ENCODE measurements at regions not wholly inside any gene's neighbourhood (a gene's known extent, or its start where the extent isn't known, plus 50 kb on each side); places are given as distances from the start of the nearest gene placed in this dataset.

- BruUV-seq (replicated peaks) = no TSS peak
- ChIA-PET CTCF (interaction anchor here (0.5 to 1.0 kb wide), 2 partner anchors 27 to 1857 kb away, joined by 3 to 5 read pairs; no protein-coding TSS in a partner anchor), POLR2A (interaction anchor here (1.1 to 1.9 kb wide), 2 partner anchors 50 to 66 kb away, joined by 4 to 5 read pairs; no protein-coding TSS in a partner anchor)
- Mint-ChIP-seq H3K9me3 (ENCODE audit: unreplicated experiment) (no peaks in the 10 kb centered on the region), H3K4me3 (ENCODE audit: unreplicated experiment) (peak overlapping the region; percentile 39), H3K4me1 (ENCODE audit: low read depth, unreplicated experiment) (peaks cover 38% of the 10 kb centered on the region), H3K27me3 (ENCODE audit: insufficient read depth, unreplicated experiment) (no peaks in the 10 kb centered on the region), H3K27ac (ENCODE audit: unreplicated experiment) (peak overlapping the region; percentile 92), H3K36me3 (ENCODE audit: insufficient read depth, unreplicated experiment) (peaks cover 7% of the 10 kb centered on the region)
- Histone ChIP-seq H3K36me3 (ENCODE audit: control insufficient read depth, insufficient read depth, low read length) (no peaks in the 10 kb centered on the region), H3K27me3 (replicated peaks; ENCODE audit: control insufficient read depth, insufficient read depth, low read length) (no peaks in the 10 kb centered on the region), H3K4me3 (ENCODE audit: low read depth, low read length) (no peak overlapping the region), H3K4me1 (peaks cover 64% of the 10 kb centered on the region), H3K9me3 (0 out of 2 replicates have a peak, but pooled peaks cover 3% of the 10 kb centered on the region)
- no peak for TF ChIP-seq CTCF (IDR thresholded peaks at IDR 0.05; ENCODE audit: insufficient read depth in 1 of 2, low read depth in 1 of 2, low read length in 1 of 2, severe bottlenecking in 1 of 2, unreplicated experiment in 1 of 2)
- peak; percentile 58 to 80 for DNase-seq
- intact Hi-C loops (cut with micrococcal nuclease; ENCODE audit: unreplicated experiment) = loop anchor here (2.0 to 5.0 kb wide), 3 partner anchors 24 to 50 kb away; no protein-coding TSS in a partner anchor
Measured at GRCh38 chr12:124632519-124632984, 65.1 kb upstream of the NCOR2 start.

- peaks cover 56% of the 10 kb centered on the region for H3K4me1 ChIP-seq
- H3K36me3 ChIP-seq (ENCODE audit: control insufficient read depth, insufficient read depth, low read length) = no peaks in the 10 kb centered on the region
- Mint-ChIP-seq H3K4me3 (ENCODE audit: unreplicated experiment) (no peak overlapping the region), H3K27me3 (ENCODE audit: insufficient read depth, unreplicated experiment) (no peaks in the 10 kb centered on the region), H3K9me3 (ENCODE audit: unreplicated experiment) (no peaks in the 10 kb centered on the region), H3K4me1 (ENCODE audit: low read depth, unreplicated experiment) (peaks cover 38% of the 10 kb centered on the region), H3K27ac (ENCODE audit: unreplicated experiment) (peak overlapping the region; percentile 92), H3K36me3 (ENCODE audit: insufficient read depth, unreplicated experiment) (peaks cover 7% of the 10 kb centered on the region)
- CTCF ChIA-PET = interaction anchor here (1.0 kb wide), 1 partner anchor 26 kb away, joined by 3 read pairs; no protein-coding TSS in a partner anchor
- no peaks in the 10 kb centered on the region for H3K27me3 ChIP-seq (replicated peaks; ENCODE audit: control insufficient read depth, insufficient read depth, low read length)
- intact Hi-C loops (cut with micrococcal nuclease; ENCODE audit: unreplicated experiment) = loop anchor here (2.0 to 5.0 kb wide), 3 partner anchors 23 to 51 kb away; no protein-coding TSS in a partner anchor
- TF ChIP-seq CTCF (IDR thresholded peaks at IDR 0.05; ENCODE audit: insufficient read depth in 1 of 2, low read depth in 1 of 2, low read length in 1 of 2, severe bottlenecking in 1 of 2, unreplicated experiment in 1 of 2) = no peak
- no peak for DNase-seq
- TSS peak; percentile 24 for BruUV-seq (replicated peaks)
- no peak overlapping the region for H3K4me3 ChIP-seq (ENCODE audit: low read depth, low read length)
- POLR2A ChIA-PET = interaction anchor here (0.6 to 1.9 kb wide), 2 partner anchors 9 to 51 kb away, joined by 3 to 5 read pairs; no protein-coding TSS in a partner anchor
- H3K9me3 ChIP-seq = 0 out of 2 replicates have a peak, but pooled peaks cover 3% of the 10 kb centered on the region
Measured at GRCh38 chr12:124631681-124632256, 64.4 kb upstream of the NCOR2 start.

- Mint-ChIP-seq H3K9me3 (ENCODE audit: unreplicated experiment) (no peaks in the 10 kb centered on the region), H3K27me3 (ENCODE audit: insufficient read depth, unreplicated experiment) (no peaks in the 10 kb centered on the region), H3K27ac (ENCODE audit: unreplicated experiment) (peak overlapping the region; percentile 92), H3K4me1 (ENCODE audit: low read depth, unreplicated experiment) (peaks cover 29% of the 10 kb centered on the region), H3K36me3 (ENCODE audit: insufficient read depth, unreplicated experiment) (peaks cover 7% of the 10 kb centered on the region), H3K4me3 (ENCODE audit: unreplicated experiment) (no peak overlapping the region)
- BruUV-seq (replicated peaks) = no TSS peak
- TF ChIP-seq CTCF (IDR thresholded peaks at IDR 0.05; ENCODE audit: insufficient read depth in 1 of 2, low read depth in 1 of 2, low read length in 1 of 2, severe bottlenecking in 1 of 2, unreplicated experiment in 1 of 2) = no peak
- intact Hi-C loops (cut with micrococcal nuclease; ENCODE audit: unreplicated experiment) = loop anchor here (5.0 kb wide), 1 partner anchor 34 kb away; no protein-coding TSS in a partner anchor
- H3K27me3 ChIP-seq (replicated peaks; ENCODE audit: control insufficient read depth, insufficient read depth, low read length) = no peaks in the 10 kb centered on the region
- ChIA-PET POLR2A (no interaction called here), CTCF (no interaction called here)
- H3K4me1 ChIP-seq = peaks cover 56% of the 10 kb centered on the region
- no peak for DNase-seq
- H3K4me3 ChIP-seq (ENCODE audit: low read depth, low read length) = no peak overlapping the region
- no peaks in the 10 kb centered on the region for H3K36me3 ChIP-seq (ENCODE audit: control insufficient read depth, insufficient read depth, low read length)
- H3K9me3 ChIP-seq = 0 out of 2 replicates have a peak, but pooled peaks cover 3% of the 10 kb centered on the region
Measured at GRCh38 chr12:124630791-124631313, 63.4 kb upstream of the NCOR2 start.
